ENCODE measurements at regions not wholly inside any gene's neighbourhood (a gene's known extent, or its start where the extent isn't known, plus 50 kb on each side); places are given as distances from the start of the nearest gene placed in this dataset.

DNA sequence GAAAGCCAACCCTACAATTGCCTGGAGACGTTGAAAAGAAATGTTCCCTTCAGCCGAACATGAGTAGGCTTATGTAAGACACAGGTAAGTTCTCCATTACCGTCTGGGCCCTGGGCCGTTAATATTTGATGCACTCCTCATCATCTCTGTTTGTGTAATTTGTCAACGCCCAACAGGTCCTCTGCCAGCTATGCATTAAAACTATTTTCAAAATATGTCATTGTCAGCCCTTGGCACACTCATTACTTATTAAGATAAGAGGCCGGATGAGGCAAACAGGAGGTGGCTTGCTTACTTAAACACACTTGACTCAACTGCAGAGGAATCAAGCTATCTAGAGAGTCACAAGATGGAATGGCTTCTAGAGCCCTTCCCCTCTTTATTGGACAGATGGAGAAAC is 544.9 kb downstream of the TOX3 start:
- DNase-seq (no peak), FAIRE-seq (no peak)
- Histone ChIP-seq H3K4me3 (ENCODE audit: low read length in 3 of 3) (no peak overlapping the region), H3K4me1 (ENCODE audit: control insufficient read depth in 2 of 3, insufficient read depth in 2 of 3, low read depth in 1 of 3, low read length in 3 of 3) (no peaks in the 10 kb centered on the region), H3K36me3 (ENCODE audit: control insufficient read depth in 2 of 3, insufficient read depth in 3 of 3, low read length in 3 of 3) (no peaks in the 10 kb centered on the region), H3K9ac (ENCODE audit: low read length in 3 of 3) (no peak overlapping the region), H3K27me3 (ENCODE audit: control insufficient read depth, insufficient read depth, low read length) (no peaks in the 10 kb centered on the region), H3K27ac (ENCODE audit: low read depth in 2 of 2, low read length in 2 of 2) (no peak overlapping the region), H3K9me3 (ENCODE audit: control insufficient read depth in 2 of 3, insufficient read depth in 1 of 3, low read length in 3 of 3) (no peaks in the 10 kb centered on the region)
- TF ChIP-seq, protein P1, sequence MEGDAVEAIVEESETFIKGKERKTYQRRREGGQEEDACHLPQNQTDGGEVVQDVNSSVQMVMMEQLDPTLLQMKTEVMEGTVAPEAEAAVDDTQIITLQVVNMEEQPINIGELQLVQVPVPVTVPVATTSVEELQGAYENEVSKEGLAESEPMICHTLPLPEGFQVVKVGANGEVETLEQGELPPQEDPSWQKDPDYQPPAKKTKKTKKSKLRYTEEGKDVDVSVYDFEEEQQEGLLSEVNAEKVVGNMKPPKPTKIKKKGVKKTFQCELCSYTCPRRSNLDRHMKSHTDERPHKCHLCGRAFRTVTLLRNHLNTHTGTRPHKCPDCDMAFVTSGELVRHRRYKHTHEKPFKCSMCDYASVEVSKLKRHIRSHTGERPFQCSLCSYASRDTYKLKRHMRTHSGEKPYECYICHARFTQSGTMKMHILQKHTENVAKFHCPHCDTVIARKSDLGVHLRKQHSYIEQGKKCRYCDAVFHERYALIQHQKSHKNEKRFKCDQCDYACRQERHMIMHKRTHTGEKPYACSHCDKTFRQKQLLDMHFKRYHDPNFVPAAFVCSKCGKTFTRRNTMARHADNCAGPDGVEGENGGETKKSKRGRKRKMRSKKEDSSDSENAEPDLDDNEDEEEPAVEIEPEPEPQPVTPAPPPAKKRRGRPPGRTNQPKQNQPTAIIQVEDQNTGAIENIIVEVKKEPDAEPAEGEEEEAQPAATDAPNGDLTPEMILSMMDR (IDR thresholded peaks at IDR 0.05; ENCODE audit: borderline replicate concordance, extremely low read depth, insufficient read depth), result no peak
- intact Hi-C loops (cut with DNase I), result no loop called here

DNA sequence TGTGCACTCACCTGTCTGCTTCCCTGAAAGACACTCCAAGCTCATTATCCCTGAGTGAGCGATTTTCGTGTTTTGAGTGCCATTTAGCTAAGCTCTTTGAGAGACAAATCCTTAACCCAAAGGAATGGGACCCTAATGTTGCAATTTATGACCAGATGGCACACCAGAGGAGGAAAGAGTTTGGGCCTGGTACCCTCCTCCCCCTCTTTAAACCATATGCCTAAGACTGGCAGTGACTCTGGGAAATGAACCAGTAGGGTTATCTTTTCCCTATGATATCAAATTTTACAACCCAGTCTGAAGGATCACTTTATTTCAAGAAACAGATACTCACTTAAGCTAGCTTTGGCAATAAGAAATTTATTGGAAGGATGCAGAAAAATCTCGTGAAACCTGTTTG is 550.4 kb downstream of the TOX3 start:
- FAIRE-seq, result no peak

DNA sequence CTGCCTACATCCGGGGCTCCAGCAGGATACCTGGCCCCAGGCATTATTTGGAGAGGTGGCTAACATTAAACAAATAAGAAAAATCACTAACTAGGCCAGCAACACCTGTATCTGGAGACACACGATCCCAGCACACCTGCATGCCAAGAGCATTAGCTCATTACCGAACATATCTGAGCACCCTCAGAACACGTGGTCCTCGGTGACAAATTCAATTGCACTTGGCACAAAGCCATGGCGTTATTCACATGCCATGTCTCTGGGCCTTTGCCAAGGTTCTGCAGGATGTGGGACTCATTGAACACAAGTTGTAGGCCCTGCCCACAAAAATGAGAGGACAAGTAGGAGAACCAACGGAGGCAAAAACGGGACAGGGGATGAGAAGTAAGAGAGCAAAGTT is 552.3 kb downstream of the TOX3 start:
- H3K27ac ChIP-seq (ENCODE audit: low read depth in 2 of 2, low read length in 2 of 2), result no peak overlapping the region
- FAIRE-seq, result peak; percentile 71

More for the DNA sequence above, 550.4 kb downstream of the TOX3 start:
- Histone ChIP-seq H3K4me1 (ENCODE audit: control insufficient read depth in 2 of 3, insufficient read depth in 2 of 3, low read depth in 1 of 3, low read length in 3 of 3) (no peaks in the 10 kb centered on the region), H3K27ac (ENCODE audit: low read depth in 2 of 2, low read length in 2 of 2) (no peak overlapping the region), H3K9me3 (ENCODE audit: control insufficient read depth in 2 of 3, insufficient read depth in 1 of 3, low read length in 3 of 3) (no peaks in the 10 kb centered on the region), H3K27me3 (ENCODE audit: control insufficient read depth, insufficient read depth, low read length) (no peaks in the 10 kb centered on the region), H3K36me3 (ENCODE audit: control insufficient read depth in 2 of 3, insufficient read depth in 3 of 3, low read length in 3 of 3) (no peaks in the 10 kb centered on the region), H3K4me3 (ENCODE audit: low read length in 3 of 3) (no peak overlapping the region), H3K9ac (ENCODE audit: low read length in 3 of 3) (no peak overlapping the region)
- TF ChIP-seq, protein P1 (IDR thresholded peaks at IDR 0.05; ENCODE audit: borderline replicate concordance, extremely low read depth, insufficient read depth), result no peak
- intact Hi-C loops (cut with DNase I), result no loop called here
- DNase-seq, result peak in 2 of 5 donors; percentile 25 to 41

More for the DNA sequence above, 552.3 kb downstream of the TOX3 start:
- TF ChIP-seq, protein P1 (IDR thresholded peaks at IDR 0.05; ENCODE audit: borderline replicate concordance, extremely low read depth, insufficient read depth), result no peak
- Histone ChIP-seq H3K36me3 (ENCODE audit: control insufficient read depth in 2 of 3, insufficient read depth in 3 of 3, low read length in 3 of 3) (no peaks in the 10 kb centered on the region), H3K27me3 (ENCODE audit: control insufficient read depth, insufficient read depth, low read length) (no peaks in the 10 kb centered on the region), H3K9me3 (ENCODE audit: control insufficient read depth in 2 of 3, insufficient read depth in 1 of 3, low read length in 3 of 3) (no peaks in the 10 kb centered on the region), H3K4me3 (ENCODE audit: low read length in 3 of 3) (no peak overlapping the region), H3K4me1 (ENCODE audit: control insufficient read depth in 2 of 3, insufficient read depth in 2 of 3, low read depth in 1 of 3, low read length in 3 of 3) (no peaks in the 10 kb centered on the region), H3K9ac (ENCODE audit: low read length in 3 of 3) (no peak overlapping the region)
- intact Hi-C loops (cut with DNase I), result no loop called here
- peak; percentile 72 to 89 (median 84) for DNase-seq
